Coronary artery (tissue), 2 donors: ENCODE measurements at regions not wholly inside any gene's neighbourhood (a gene's known extent, or its start where the extent isn't known, plus 50 kb on each side); places are given as distances from the start of the nearest gene placed in this dataset.

Experiments
- DNase-seq: peaks from one replicate; pipeline ENCODE4 v3.0.0-alpha.2; 2017; ENCODE audit warnings: low spot score
- H3K27ac ChIP-seq, 2 donors: fragments of 200-600 bp; sonication (generic); one replicate each; pipeline ENCODE4 v1.5.1; 2016 to 2019
- H3K4me3 ChIP-seq: fragments of 200-600 bp; sonication (generic); 2 replicates; pipeline ENCODE4 v1.5.1; 2016; ENCODE audit warnings: mild to moderate bottlenecking, moderate library complexity
- TF ChIP-seq, protein P1 (sequence below): fragments of 200-600 bp; sonication (generic); IDR thresholded peaks from one replicate; pipeline ENCODE4 v1.5.1; 2019; ENCODE audit warnings: antibody characterized with exemption

GRCh38 chr5:117266280-117266679 lies 691.7 kb upstream of the SEMA6A start:
- TF ChIP-seq, protein P1, sequence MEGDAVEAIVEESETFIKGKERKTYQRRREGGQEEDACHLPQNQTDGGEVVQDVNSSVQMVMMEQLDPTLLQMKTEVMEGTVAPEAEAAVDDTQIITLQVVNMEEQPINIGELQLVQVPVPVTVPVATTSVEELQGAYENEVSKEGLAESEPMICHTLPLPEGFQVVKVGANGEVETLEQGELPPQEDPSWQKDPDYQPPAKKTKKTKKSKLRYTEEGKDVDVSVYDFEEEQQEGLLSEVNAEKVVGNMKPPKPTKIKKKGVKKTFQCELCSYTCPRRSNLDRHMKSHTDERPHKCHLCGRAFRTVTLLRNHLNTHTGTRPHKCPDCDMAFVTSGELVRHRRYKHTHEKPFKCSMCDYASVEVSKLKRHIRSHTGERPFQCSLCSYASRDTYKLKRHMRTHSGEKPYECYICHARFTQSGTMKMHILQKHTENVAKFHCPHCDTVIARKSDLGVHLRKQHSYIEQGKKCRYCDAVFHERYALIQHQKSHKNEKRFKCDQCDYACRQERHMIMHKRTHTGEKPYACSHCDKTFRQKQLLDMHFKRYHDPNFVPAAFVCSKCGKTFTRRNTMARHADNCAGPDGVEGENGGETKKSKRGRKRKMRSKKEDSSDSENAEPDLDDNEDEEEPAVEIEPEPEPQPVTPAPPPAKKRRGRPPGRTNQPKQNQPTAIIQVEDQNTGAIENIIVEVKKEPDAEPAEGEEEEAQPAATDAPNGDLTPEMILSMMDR: no peak
- H3K27ac ChIP-seq: no peak overlapping the region
- no peak for DNase-seq
- H3K4me3 ChIP-seq: no peak overlapping the region

DNA sequence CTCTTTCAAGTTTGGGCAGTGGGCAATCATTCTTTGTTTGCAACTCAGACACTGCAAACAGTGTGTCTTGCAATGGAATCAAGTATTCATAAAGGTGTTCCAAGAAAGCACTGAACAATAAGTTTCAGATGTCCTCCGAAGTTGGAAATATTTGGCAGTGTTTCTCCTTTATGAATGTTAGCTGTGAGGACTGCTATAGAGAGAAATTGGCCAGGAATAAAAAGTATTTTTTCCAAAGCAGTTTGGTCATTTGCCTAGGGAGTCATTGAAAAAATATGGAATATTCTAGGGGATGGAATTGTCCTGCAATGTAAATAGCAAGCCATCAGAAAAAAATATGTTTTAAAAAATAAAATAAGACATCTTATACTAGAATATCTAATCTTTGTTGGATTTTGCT lies 688.6 kb upstream of the SEMA6A start:
- Histone ChIP-seq H3K27ac (no peak overlapping the region), H3K4me3 (no peak overlapping the region)
- DNase-seq: no peak
- TF ChIP-seq, protein P1: no peak

GRCh38 chr5:117262572-117263131 lies 688.0 kb upstream of the SEMA6A start:
- no peak overlapping the region for H3K4me3 ChIP-seq
- DNase-seq: no peak
- H3K27ac ChIP-seq: no peak overlapping the region
- TF ChIP-seq, protein P1: no peak

- no peak for DNase-seq
- no peak overlapping the region for H3K27ac ChIP-seq
- TF ChIP-seq, protein P1: no peak
- no peak overlapping the region for H3K4me3 ChIP-seq
These were observed 687.4 kb upstream of the SEMA6A start for GRCh38 chr5:117261948-117262571.

GRCh38 chr5:117255211-117256027 lies 680.8 kb upstream of the SEMA6A start:
- Histone ChIP-seq H3K27ac (no peak overlapping the region), H3K4me3 (no peak overlapping the region)
- TF ChIP-seq, protein P1: no peak
- DNase-seq: no peak

- no peak overlapping the region for H3K4me3 ChIP-seq
- H3K27ac ChIP-seq: no peak overlapping the region
- DNase-seq: no peak
- TF ChIP-seq, protein P1: no peak
These were observed 677.9 kb upstream of the SEMA6A start for GRCh38 chr5:117252566-117252965.
